ENCODE measurements at regions not wholly inside any gene's neighbourhood (a gene's known extent, or its start where the extent isn't known, plus 50 kb on each side); places are given as distances from the start of the nearest gene placed in this dataset.

DNA sequence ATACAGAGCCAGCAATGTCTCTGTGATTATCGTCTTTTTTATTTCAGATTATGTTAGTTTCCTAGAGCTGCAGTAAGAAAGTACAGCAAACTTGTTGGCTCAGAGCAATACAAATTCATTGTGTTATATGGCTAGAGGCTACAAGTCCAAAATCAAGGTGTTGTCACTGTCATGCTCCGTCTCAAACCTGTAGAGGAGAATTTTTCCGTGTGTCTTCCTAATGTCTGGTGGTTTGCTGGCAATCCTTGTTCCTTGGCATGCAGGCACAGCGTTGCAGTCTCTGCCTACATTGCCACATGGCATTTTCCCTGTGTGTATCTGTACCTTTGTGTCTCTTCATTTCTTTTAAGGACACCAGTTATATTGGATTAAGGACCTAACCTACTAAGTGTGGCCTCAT, 244.4 kb downstream of the LRRIQ3 start:
- DNase-seq: no peak
- Histone ChIP-seq H2BK120ac (ENCODE audit: insufficient read depth, low read length, poor library complexity) (no peak overlapping the region), H3K79me1 (ENCODE audit: low read length) (no peaks in the 10 kb centered on the region), H2AK5ac (ENCODE audit: low read length) (no peak overlapping the region), H4K8ac (ENCODE audit: low read depth, low read length) (no peak overlapping the region), H3K4me2 (ENCODE audit: low read length) (no peak overlapping the region), H3K9me3 (ENCODE audit: insufficient read depth, low read depth, low read length) (no peaks in the 10 kb centered on the region), H3K9ac (ENCODE audit: low read length) (no peak overlapping the region), H2BK5ac (ENCODE audit: low read depth, low read length, poor library complexity) (no peak overlapping the region), H3K18ac (ENCODE audit: low read length) (no peak overlapping the region), H3K4ac (ENCODE audit: low read depth, low read length) (no peak overlapping the region), H3K4me1 (ENCODE audit: control insufficient read depth in 1 of 2, insufficient read depth in 2 of 2, low read length in 2 of 2) (no peaks in the 10 kb centered on the region), H2AFZ (ENCODE audit: insufficient read depth, low read length, poor library complexity) (no peak overlapping the region), H3K4me3 (ENCODE audit: low read depth, low read length) (no peak overlapping the region), H4K12ac (ENCODE audit: low read depth, low read length) (no peak overlapping the region), H3K27me3 (ENCODE audit: insufficient read depth, low read length) (no peaks in the 10 kb centered on the region), H4K91ac (ENCODE audit: low read depth, low read length) (no peak overlapping the region), H3K14ac (ENCODE audit: low read length) (no peak overlapping the region), H2BK12ac (ENCODE audit: low read length) (no peak overlapping the region), H3K36me3 (ENCODE audit: control insufficient read depth in 1 of 2, insufficient read depth in 2 of 2, low read length in 2 of 2) (no peaks in the 10 kb centered on the region), H3K23ac (ENCODE audit: low read length) (no peak overlapping the region), H3K79me2 (ENCODE audit: control insufficient read depth, insufficient read depth, low read length, poor library complexity) (no peaks in the 10 kb centered on the region), H3K27ac (ENCODE audit: low read depth, low read length) (no peak overlapping the region)
- WGBS (ENCODE audit: extremely low coverage, insufficient coverage, insufficient read length): no CpG with 5 or more reads among the region's 4 CpGs

DNA sequence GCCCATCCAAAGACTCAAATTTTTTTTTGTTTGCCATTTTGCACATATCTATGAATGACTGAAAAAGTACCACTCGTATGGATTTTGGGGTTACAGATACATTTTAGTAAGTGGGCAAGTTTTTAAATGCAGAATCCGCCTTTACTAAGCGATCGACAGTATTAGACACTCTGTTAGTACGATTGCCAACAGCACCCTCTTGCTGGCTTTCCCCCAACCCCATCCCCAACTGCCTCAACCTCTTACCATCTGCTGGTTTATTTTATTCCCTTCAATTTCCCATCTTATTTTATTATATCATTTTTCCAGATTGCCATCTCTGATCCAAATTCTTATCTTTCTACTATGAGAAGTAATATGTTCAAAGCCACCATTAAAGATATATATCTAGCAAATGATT, 244.8 kb downstream of the LRRIQ3 start:
- Histone ChIP-seq H2AK5ac (ENCODE audit: low read length) (no peak overlapping the region), H3K23ac (ENCODE audit: low read length) (no peak overlapping the region), H2BK5ac (ENCODE audit: low read depth, low read length, poor library complexity) (no peak overlapping the region), H3K4me3 (ENCODE audit: low read depth, low read length) (no peak overlapping the region), H3K9ac (ENCODE audit: low read length) (no peak overlapping the region), H3K18ac (ENCODE audit: low read length) (no peak overlapping the region), H3K4me2 (ENCODE audit: low read length) (no peak overlapping the region), H3K4ac (ENCODE audit: low read depth, low read length) (no peak overlapping the region), H3K27me3 (ENCODE audit: insufficient read depth, low read length) (no peaks in the 10 kb centered on the region), H2AFZ (ENCODE audit: insufficient read depth, low read length, poor library complexity) (no peak overlapping the region), H3K9me3 (ENCODE audit: insufficient read depth, low read depth, low read length) (no peaks in the 10 kb centered on the region), H4K8ac (ENCODE audit: low read depth, low read length) (no peak overlapping the region), H4K91ac (ENCODE audit: low read depth, low read length) (no peak overlapping the region), H3K36me3 (ENCODE audit: control insufficient read depth in 1 of 2, insufficient read depth in 2 of 2, low read length in 2 of 2) (no peaks in the 10 kb centered on the region), H3K79me1 (ENCODE audit: low read length) (no peaks in the 10 kb centered on the region), H4K12ac (ENCODE audit: low read depth, low read length) (no peak overlapping the region), H3K79me2 (ENCODE audit: control insufficient read depth, insufficient read depth, low read length, poor library complexity) (no peaks in the 10 kb centered on the region), H2BK120ac (ENCODE audit: insufficient read depth, low read length, poor library complexity) (no peak overlapping the region), H2BK12ac (ENCODE audit: low read length) (no peak overlapping the region), H3K27ac (ENCODE audit: low read depth, low read length) (no peak overlapping the region), H3K4me1 (ENCODE audit: control insufficient read depth in 1 of 2, insufficient read depth in 2 of 2, low read length in 2 of 2) (no peaks in the 10 kb centered on the region), H3K14ac (ENCODE audit: low read length) (no peak overlapping the region)
- DNase-seq: no peak
- WGBS (ENCODE audit: extremely low coverage, insufficient coverage, insufficient read length): no CpG with 5 or more reads among the region's 5 CpGs

DNA sequence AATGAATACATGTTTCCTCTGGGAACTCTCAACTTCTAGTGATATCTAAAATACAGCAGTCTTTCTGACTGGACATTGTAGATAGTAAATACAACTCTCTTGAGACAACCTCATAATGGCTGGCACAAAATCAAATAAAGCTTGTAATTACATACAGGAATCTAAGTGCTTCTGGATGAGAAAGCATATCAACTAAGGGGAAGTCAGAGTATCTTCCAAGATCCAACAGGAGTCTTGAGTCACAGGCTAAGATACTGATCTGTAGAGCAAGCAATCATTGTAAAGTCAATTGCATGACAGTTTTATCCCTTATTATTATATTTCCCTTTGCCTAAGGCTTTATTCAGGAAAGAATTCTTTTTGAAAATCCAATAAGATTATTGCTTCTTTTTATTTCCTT, 249.9 kb downstream of the LRRIQ3 start:
- H3K36me3 ChIP-seq (ENCODE audit: control insufficient read depth in 1 of 2, insufficient read depth in 2 of 2, low read length in 2 of 2): no peaks in the 10 kb centered on the region
- H3K14ac ChIP-seq (ENCODE audit: low read length): no peak overlapping the region
- H3K27me3 ChIP-seq (ENCODE audit: insufficient read depth, low read length): no peaks in the 10 kb centered on the region
- H3K18ac ChIP-seq (ENCODE audit: low read length): no peak overlapping the region
- H3K4ac ChIP-seq (ENCODE audit: low read depth, low read length): no peak overlapping the region
- H3K4me3 ChIP-seq (ENCODE audit: low read depth, low read length): no peak overlapping the region
- H3K4me2 ChIP-seq (ENCODE audit: low read length): no peak overlapping the region
- no peaks in the 10 kb centered on the region for H3K79me2 ChIP-seq (ENCODE audit: control insufficient read depth, insufficient read depth, low read length, poor library complexity)
- H2AK5ac ChIP-seq (ENCODE audit: low read length): no peak overlapping the region
- no peak overlapping the region for H2BK5ac ChIP-seq (ENCODE audit: low read depth, low read length, poor library complexity)
- no peaks in the 10 kb centered on the region for H3K9me3 ChIP-seq (ENCODE audit: insufficient read depth, low read depth, low read length)
- H4K12ac ChIP-seq (ENCODE audit: low read depth, low read length): no peak overlapping the region
- H4K91ac ChIP-seq (ENCODE audit: low read depth, low read length): no peak overlapping the region
- H2BK120ac ChIP-seq (ENCODE audit: insufficient read depth, low read length, poor library complexity): no peak overlapping the region
- no peak overlapping the region for H4K8ac ChIP-seq (ENCODE audit: low read depth, low read length)
- H3K79me1 ChIP-seq (ENCODE audit: low read length): no peaks in the 10 kb centered on the region
- no peak overlapping the region for H2BK12ac ChIP-seq (ENCODE audit: low read length)
- DNase-seq: no peak
- no peak overlapping the region for H3K27ac ChIP-seq (ENCODE audit: low read depth, low read length)
- no peak overlapping the region for H3K9ac ChIP-seq (ENCODE audit: low read length)
- no peak overlapping the region for H3K23ac ChIP-seq (ENCODE audit: low read length)
- no peaks in the 10 kb centered on the region for H3K4me1 ChIP-seq (ENCODE audit: control insufficient read depth in 1 of 2, insufficient read depth in 2 of 2, low read length in 2 of 2)
- H2AFZ ChIP-seq (ENCODE audit: insufficient read depth, low read length, poor library complexity): no peak overlapping the region

GRCh38 chr1:73947009-73947408, 251.0 kb downstream of the LRRIQ3 start:
- Histone ChIP-seq H3K36me3 (ENCODE audit: control insufficient read depth in 1 of 2, insufficient read depth in 2 of 2, low read length in 2 of 2) (no peaks in the 10 kb centered on the region), H4K91ac (ENCODE audit: low read depth, low read length) (no peak overlapping the region), H3K14ac (ENCODE audit: low read length) (no peak overlapping the region), H3K4me3 (ENCODE audit: low read depth, low read length) (no peak overlapping the region), H3K4ac (ENCODE audit: low read depth, low read length) (no peak overlapping the region), H3K9ac (ENCODE audit: low read length) (no peak overlapping the region), H3K79me1 (ENCODE audit: low read length) (no peaks in the 10 kb centered on the region), H3K9me3 (ENCODE audit: insufficient read depth, low read depth, low read length) (no peaks in the 10 kb centered on the region), H3K18ac (ENCODE audit: low read length) (no peak overlapping the region), H3K23ac (ENCODE audit: low read length) (no peak overlapping the region), H3K4me2 (ENCODE audit: low read length) (no peak overlapping the region), H4K12ac (ENCODE audit: low read depth, low read length) (no peak overlapping the region), H3K79me2 (ENCODE audit: control insufficient read depth, insufficient read depth, low read length, poor library complexity) (no peaks in the 10 kb centered on the region), H2BK12ac (ENCODE audit: low read length) (no peak overlapping the region), H2AFZ (ENCODE audit: insufficient read depth, low read length, poor library complexity) (no peak overlapping the region), H2BK120ac (ENCODE audit: insufficient read depth, low read length, poor library complexity) (no peak overlapping the region), H3K4me1 (ENCODE audit: control insufficient read depth in 1 of 2, insufficient read depth in 2 of 2, low read length in 2 of 2) (no peaks in the 10 kb centered on the region), H4K8ac (ENCODE audit: low read depth, low read length) (no peak overlapping the region), H3K27me3 (ENCODE audit: insufficient read depth, low read length) (no peaks in the 10 kb centered on the region), H2AK5ac (ENCODE audit: low read length) (no peak overlapping the region), H2BK5ac (ENCODE audit: low read depth, low read length, poor library complexity) (no peak overlapping the region), H3K27ac (ENCODE audit: low read depth, low read length) (no peak overlapping the region)
- DNase-seq: no peak
- WGBS (ENCODE audit: extremely low coverage, insufficient coverage, insufficient read length): no CpG with 5 or more reads among the region's 3 CpGs

GRCh38 chr1:73943270-73943669, 254.7 kb downstream of the LRRIQ3 start:
- no peaks in the 10 kb centered on the region for H3K79me2 ChIP-seq (ENCODE audit: control insufficient read depth, insufficient read depth, low read length, poor library complexity)
- H3K36me3 ChIP-seq (ENCODE audit: control insufficient read depth in 1 of 2, insufficient read depth in 2 of 2, low read length in 2 of 2): no peaks in the 10 kb centered on the region
- no peaks in the 10 kb centered on the region for H3K9me3 ChIP-seq (ENCODE audit: insufficient read depth, low read depth, low read length)
- H3K14ac ChIP-seq (ENCODE audit: low read length): no peak overlapping the region
- no CpG with 5 or more reads among the region's 1 CpG for WGBS (ENCODE audit: extremely low coverage, insufficient coverage, insufficient read length)
- H2AFZ ChIP-seq (ENCODE audit: insufficient read depth, low read length, poor library complexity): no peak overlapping the region
- H2BK120ac ChIP-seq (ENCODE audit: insufficient read depth, low read length, poor library complexity): no peak overlapping the region
- H3K27ac ChIP-seq (ENCODE audit: low read depth, low read length): no peak overlapping the region
- H4K12ac ChIP-seq (ENCODE audit: low read depth, low read length): no peak overlapping the region
- H3K4me3 ChIP-seq (ENCODE audit: low read depth, low read length): no peak overlapping the region
- no peaks in the 10 kb centered on the region for H3K79me1 ChIP-seq (ENCODE audit: low read length)
- no peak overlapping the region for H4K8ac ChIP-seq (ENCODE audit: low read depth, low read length)
- no peak for DNase-seq
- H2AK5ac ChIP-seq (ENCODE audit: low read length): no peak overlapping the region
- H2BK12ac ChIP-seq (ENCODE audit: low read length): no peak overlapping the region
- H3K9ac ChIP-seq (ENCODE audit: low read length): no peak overlapping the region
- H3K4me2 ChIP-seq (ENCODE audit: low read length): no peak overlapping the region
- no peak overlapping the region for H3K4ac ChIP-seq (ENCODE audit: low read depth, low read length)
- H4K91ac ChIP-seq (ENCODE audit: low read depth, low read length): no peak overlapping the region
- no peaks in the 10 kb centered on the region for H3K27me3 ChIP-seq (ENCODE audit: insufficient read depth, low read length)
- no peak overlapping the region for H3K18ac ChIP-seq (ENCODE audit: low read length)
- H3K4me1 ChIP-seq (ENCODE audit: control insufficient read depth in 1 of 2, insufficient read depth in 2 of 2, low read length in 2 of 2): no peaks in the 10 kb centered on the region
- no peak overlapping the region for H2BK5ac ChIP-seq (ENCODE audit: low read depth, low read length, poor library complexity)
- H3K23ac ChIP-seq (ENCODE audit: low read length): no peak overlapping the region
